ENCODE measurements at regions not wholly inside any gene's neighbourhood (a gene's known extent, or its start where the extent isn't known, plus 50 kb on each side); places are given as distances from the start of the nearest gene placed in this dataset.

DNA sequence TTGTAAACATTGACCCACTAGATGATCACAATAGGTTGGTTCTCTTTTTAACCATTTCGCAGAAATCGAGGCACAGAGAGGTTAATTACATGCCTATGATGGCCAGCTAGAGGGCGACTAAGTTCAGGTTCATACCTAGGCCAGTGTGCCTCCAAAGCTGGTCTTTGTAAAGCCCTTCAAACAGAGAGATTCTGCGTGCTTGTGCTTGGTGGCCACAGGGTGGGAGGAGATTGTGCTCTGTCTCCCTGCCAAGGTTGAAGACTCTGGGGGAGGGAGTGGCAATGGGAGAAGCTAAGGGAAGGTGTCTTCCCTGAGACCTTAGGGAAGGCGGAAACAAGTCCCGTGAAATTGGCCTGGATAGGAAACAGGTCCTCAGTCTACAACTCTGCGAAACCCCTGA lies 59.1 kb upstream of the RBM15 start:
- TF ChIP-seq, protein P1, sequence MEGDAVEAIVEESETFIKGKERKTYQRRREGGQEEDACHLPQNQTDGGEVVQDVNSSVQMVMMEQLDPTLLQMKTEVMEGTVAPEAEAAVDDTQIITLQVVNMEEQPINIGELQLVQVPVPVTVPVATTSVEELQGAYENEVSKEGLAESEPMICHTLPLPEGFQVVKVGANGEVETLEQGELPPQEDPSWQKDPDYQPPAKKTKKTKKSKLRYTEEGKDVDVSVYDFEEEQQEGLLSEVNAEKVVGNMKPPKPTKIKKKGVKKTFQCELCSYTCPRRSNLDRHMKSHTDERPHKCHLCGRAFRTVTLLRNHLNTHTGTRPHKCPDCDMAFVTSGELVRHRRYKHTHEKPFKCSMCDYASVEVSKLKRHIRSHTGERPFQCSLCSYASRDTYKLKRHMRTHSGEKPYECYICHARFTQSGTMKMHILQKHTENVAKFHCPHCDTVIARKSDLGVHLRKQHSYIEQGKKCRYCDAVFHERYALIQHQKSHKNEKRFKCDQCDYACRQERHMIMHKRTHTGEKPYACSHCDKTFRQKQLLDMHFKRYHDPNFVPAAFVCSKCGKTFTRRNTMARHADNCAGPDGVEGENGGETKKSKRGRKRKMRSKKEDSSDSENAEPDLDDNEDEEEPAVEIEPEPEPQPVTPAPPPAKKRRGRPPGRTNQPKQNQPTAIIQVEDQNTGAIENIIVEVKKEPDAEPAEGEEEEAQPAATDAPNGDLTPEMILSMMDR (IDR thresholded peaks at IDR 0.05) = no peak
- TF ChIP-seq POLR2AphosphoS5 (IDR thresholded peaks at IDR 0.05) (no peak), POLR2A (IDR thresholded peaks at IDR 0.05) (no peak)
